Esophagus mucosa (tissue), 1 donor: ENCODE measurements at regions not wholly inside any gene's neighbourhood (a gene's known extent, or its start where the extent isn't known, plus 50 kb on each side); places are given as distances from the start of the nearest gene placed in this dataset.
"Not testable (repeated sequence)": the region's sequence is repeated elsewhere in the genome, so short reads cannot be mapped to it uniquely, and the experiment has no call there.

Source experiments
- ATAC-seq: fragments of 200-7000 bp; cut with Tn5 transposase; one replicate; pipeline ENCODE4 v1.9.1; 2020
- donor health status: DM: yes; HTN: yes; CAD: no.

GRCh38 chrX:6990552-6991193 is 156.8 kb upstream of the STS start:
- no peak for ATAC-seq

GRCh38 chrX:6989858-6990257 is 157.7 kb upstream of the STS start:
- ATAC-seq: no peak

- ATAC-seq: not testable (repeated sequence)
Observed at GRCh38 chrX:6988694-6989093, 158.8 kb upstream of the STS start.

- no peak for ATAC-seq
Observed at GRCh38 chrX:6986915-6987314, 160.6 kb upstream of the STS start.

- ATAC-seq: no peak
Observed at GRCh38 chrX:6985537-6985936, 162.0 kb upstream of the STS start.

GRCh38 chrX:6983207-6983955 is 164.1 kb upstream of the STS start:
- no peak for ATAC-seq

GRCh38 chrX:6981718-6982406 is 165.7 kb upstream of the STS start:
- no peak for ATAC-seq

- ATAC-seq: no peak
Observed at GRCh38 chrX:6980981-6981380, 166.5 kb upstream of the STS start.

- ATAC-seq: no peak
Observed at GRCh38 chrX:6968231-6968630, 179.3 kb upstream of the STS start.

- ATAC-seq: no peak
Observed at GRCh38 chrX:6965729-6966128, 181.8 kb upstream of the STS start.

- ATAC-seq: no peak
Observed at GRCh38 chrX:6962006-6962355, 185.5 kb upstream of the STS start.

GRCh38 chrX:6961286-6962005 is 186.1 kb upstream of the STS start:
- no peak for ATAC-seq

GRCh38 chrX:6959006-6959405 is 188.5 kb upstream of the STS start:
- ATAC-seq: no peak

GRCh38 chrX:6954836-6955235 is 192.7 kb upstream of the STS start:
- no peak for ATAC-seq

- ATAC-seq: no peak
Observed at GRCh38 chrX:6946168-6946567, 201.3 kb upstream of the STS start.

- no peak for ATAC-seq
Observed at GRCh38 chrX:6941041-6941440, 206.5 kb upstream of the STS start.

GRCh38 chrX:6932942-6933341 is 214.6 kb upstream of the STS start:
- ATAC-seq: not testable (repeated sequence)

- no peak for ATAC-seq
Observed at GRCh38 chrX:6930307-6930849, 217.1 kb upstream of the STS start.

- ATAC-seq: no peak
Observed at GRCh38 chrX:6924443-6925077, 223.0 kb upstream of the STS start.

GRCh38 chrX:6917666-6918065 is 229.8 kb upstream of the STS start:
- ATAC-seq: no peak

- ATAC-seq: no peak
Observed at GRCh38 chrX:6910218-6910617, 237.3 kb upstream of the STS start.

GRCh38 chrX:6909396-6909795 is 238.1 kb upstream of the STS start:
- no peak for ATAC-seq

GRCh38 chrX:6906608-6907007 is 240.9 kb upstream of the STS start:
- no peak for ATAC-seq
